NT2/D1 (cell line): ENCODE measurements at regions not wholly inside any gene's neighbourhood (a gene's known extent, or its start where the extent isn't known, plus 50 kb on each side); places are given as distances from the start of the nearest gene placed in this dataset.

ENCODE experiments used
- YY1 ChIP-seq: IDR thresholded peaks from 2 replicates; pipeline ENCODE4 v1.6.1; 2011; ENCODE audit not compliant: insufficient read length, insufficient read depth
- ZNF274 ChIP-seq: IDR thresholded peaks from 2 replicates; pipeline ENCODE4 v1.6.1; 2011; ENCODE audit warnings: mild to moderate bottlenecking, low read depth, low read length

DNA sequence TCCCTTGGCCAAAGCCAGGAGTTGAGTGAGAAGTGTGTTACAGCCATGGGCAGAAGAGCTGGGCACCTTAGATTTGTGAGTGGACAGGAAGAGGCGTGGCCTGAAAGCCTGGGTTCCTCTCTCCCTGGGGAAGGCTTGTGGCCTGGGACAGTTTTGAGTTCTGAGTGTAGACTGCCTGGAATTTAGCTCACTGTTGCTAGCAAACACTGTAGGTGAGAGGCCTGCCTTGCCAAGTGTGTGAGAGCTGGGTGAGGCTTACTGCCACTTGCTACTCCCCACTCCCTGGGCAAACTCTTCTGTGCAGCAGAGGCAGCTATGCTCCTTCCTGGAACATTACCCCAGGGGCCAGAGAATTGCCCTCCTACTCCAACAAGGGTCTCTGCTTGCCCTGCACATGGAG is 150.0 kb upstream of the GALNT5 start:
- TF ChIP-seq YY1 (no peak), ZNF274 (no peak)
